Heart left ventricle (tissue), 13 donors: ENCODE measurements at regions not wholly inside any gene's neighbourhood (a gene's known extent, or its start where the extent isn't known, plus 50 kb on each side); places are given as distances from the start of the nearest gene placed in this dataset.

Experiments used
- POLR2A ChIP-seq, 2 donors: fragments of 450-650 bp; IDR thresholded peaks; one replicate each; pipeline ENCODE4 v1.6.1; 2017; ENCODE audit warnings: antibody characterized with exemption in 2 of 2, mild to moderate bottlenecking in 2 of 2, moderate library complexity in 2 of 2
- TF ChIP-seq, protein P1 (sequence below), 12 donors: fragments of 200-600 bp; sonication (generic) in 4 of 12; IDR thresholded peaks; one replicate each; pipeline versions ENCODE4 v1.5.0 to v1.8.0; 2018 to 2022; ENCODE audit warnings: antibody characterized with exemption in 12 of 12, mild to moderate bottlenecking in 5 of 12
- donor health status: ischemic (EF 13 %, LVEDD 7.1; RV severe dilation, severe dysfunction).
- donor health status: DM: no; HTN: yes; CAD: no.
- donor health status: DM: no; HTN: no; CAD: no.
- donor health status: ischemic (EF 25% LVEDD 6.9; RV normal size, moderate dysfunction).
- donor health status: ischemic (EF 25% LVEDD 5.7; RV mildly dilated, moderate dysfunction).
- donor health status: ischemic (EF 35%, LVEDD 5.7; RV mildly dilated, moderate dysfunction).
- donor health status: nonischemic (EF 11% LVEDD 7.7; RV severe dilation, severe dysfunction).
- donor health status: DM: yes; HTN: yes; CAD: no.
- donor health status: PGD.
- donor health status: ischemic (EF 29% LVEDD 5.4; RV normal size, mild dysfunction).
- donor health status: nonischemic (EF 23%, LVEDD 6.1; RV moderate dilation, normal function).

- TF ChIP-seq, protein P1, sequence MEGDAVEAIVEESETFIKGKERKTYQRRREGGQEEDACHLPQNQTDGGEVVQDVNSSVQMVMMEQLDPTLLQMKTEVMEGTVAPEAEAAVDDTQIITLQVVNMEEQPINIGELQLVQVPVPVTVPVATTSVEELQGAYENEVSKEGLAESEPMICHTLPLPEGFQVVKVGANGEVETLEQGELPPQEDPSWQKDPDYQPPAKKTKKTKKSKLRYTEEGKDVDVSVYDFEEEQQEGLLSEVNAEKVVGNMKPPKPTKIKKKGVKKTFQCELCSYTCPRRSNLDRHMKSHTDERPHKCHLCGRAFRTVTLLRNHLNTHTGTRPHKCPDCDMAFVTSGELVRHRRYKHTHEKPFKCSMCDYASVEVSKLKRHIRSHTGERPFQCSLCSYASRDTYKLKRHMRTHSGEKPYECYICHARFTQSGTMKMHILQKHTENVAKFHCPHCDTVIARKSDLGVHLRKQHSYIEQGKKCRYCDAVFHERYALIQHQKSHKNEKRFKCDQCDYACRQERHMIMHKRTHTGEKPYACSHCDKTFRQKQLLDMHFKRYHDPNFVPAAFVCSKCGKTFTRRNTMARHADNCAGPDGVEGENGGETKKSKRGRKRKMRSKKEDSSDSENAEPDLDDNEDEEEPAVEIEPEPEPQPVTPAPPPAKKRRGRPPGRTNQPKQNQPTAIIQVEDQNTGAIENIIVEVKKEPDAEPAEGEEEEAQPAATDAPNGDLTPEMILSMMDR (IDR thresholded peaks at IDR 0.05): no peak
- TF ChIP-seq POLR2A (IDR thresholded peaks at IDR 0.05): no peak
These were observed 1118.6 kb downstream of the SORCS3 start for GRCh38 chr10:105759669-105760068.
